Endodermal cell (in vitro differentiated cells): ENCODE measurements at regions not wholly inside any gene's neighbourhood (a gene's known extent, or its start where the extent isn't known, plus 50 kb on each side); places are given as distances from the start of the nearest gene placed in this dataset.

Source experiments
- DNase-seq: peaks from one replicate; pipeline ENCODE4 v3.0.0-alpha.2; 2017
- H3K27ac ChIP-seq: 2 replicates; pipeline ENCODE4 v1.5.1; 2013; ENCODE audit warnings: mild to moderate bottlenecking, low read depth, low read length, moderate library complexity
- H3K27me3 ChIP-seq: 2 replicates; pipeline ENCODE4 v1.6.1; 2013; ENCODE audit warnings: mild to moderate bottlenecking, low read length, moderate library complexity; ENCODE audit not compliant: insufficient read depth, control insufficient read depth, poor library complexity, severe bottlenecking
- H3K36me3 ChIP-seq: 2 replicates; pipeline ENCODE4 v1.7.0; 2013; ENCODE audit warnings: mild to moderate bottlenecking, low read length, moderate library complexity; ENCODE audit not compliant: control insufficient read depth, insufficient read depth
- H3K4me1 ChIP-seq: one replicate; pipeline ENCODE4 v1.7.0; 2013; ENCODE audit warnings: low read length; ENCODE audit not compliant: control insufficient read depth, insufficient read depth
- H3K4me3 ChIP-seq: 2 replicates; pipeline ENCODE4 v1.5.1; 2013; ENCODE audit warnings: mild to moderate bottlenecking, low read length, moderate library complexity
- H3K9ac ChIP-seq: 2 replicates; pipeline ENCODE4 v1.6.1; 2013; ENCODE audit warnings: mild to moderate bottlenecking, low read length, moderate library complexity; ENCODE audit not compliant: poor library complexity, severe bottlenecking; ENCODE audit errors: extremely low read depth
- H3K9me3 ChIP-seq: 2 replicates; pipeline ENCODE4 v1.6.1; 2013; ENCODE audit warnings: mild to moderate bottlenecking, low read length, moderate library complexity; ENCODE audit not compliant: control insufficient read depth
- H3K27ac Mint-ChIP-seq: 2 replicates; pipeline ENCODE4 v1.8.0; 2020; ENCODE audit warnings: mixed read lengths
- H3K27me3 Mint-ChIP-seq: 2 replicates; pipeline ENCODE4 v1.8.0; 2021; ENCODE audit warnings: mild to moderate bottlenecking, mixed read lengths; ENCODE audit not compliant: insufficient read depth
- H3K36me3 Mint-ChIP-seq: 2 replicates; pipeline ENCODE4 v1.8.0; 2020; ENCODE audit warnings: low read depth, mixed read lengths
- H3K4me1 Mint-ChIP-seq: 2 replicates; pipeline ENCODE4 v1.8.0; 2020; ENCODE audit warnings: mixed read lengths
- H3K4me3 Mint-ChIP-seq: 2 replicates; pipeline ENCODE4 v1.8.0; 2020; ENCODE audit warnings: mild to moderate bottlenecking, moderate library complexity, mixed read lengths
- H3K9me3 Mint-ChIP-seq: 2 replicates; pipeline ENCODE4 v1.8.0; 2020; ENCODE audit warnings: mild to moderate bottlenecking, mixed read lengths
- CTCF ChIP-seq: fragments of 200-600 bp; sonication (generic); conservative IDR thresholded peaks from 2 replicates; pipeline ENCODE4 v1.5.0; 2021; ENCODE audit warnings: antibody characterized with exemption, mild to moderate bottlenecking
- WGBS, 2 experiments: methylation state at CpG; one replicate each; pipeline versions ENCODE4 v1.1.5 to v1.1.7; 2013; ENCODE audit warnings: missing lambda C conversion rate in 2 of 2, mixed read lengths in 1 of 2; ENCODE audit not compliant: insufficient coverage in 1 of 2, insufficient read length in 1 of 2; 5-methylcytosine and 5-hydroxymethylcytosine counted together

GRCh38 chr4:8746523-8747466 is 124.8 kb downstream of the HMX1 start:
- Histone ChIP-seq H3K27ac (no peak overlapping the region), H3K36me3 (no peaks in the 10 kb centered on the region), H3K4me3 (no peak overlapping the region), H3K9ac (no peak overlapping the region), H3K9me3 (no peaks in the 10 kb centered on the region), H3K4me1 (no peaks in the 10 kb centered on the region), H3K27me3 (no peaks in the 10 kb centered on the region)
- TF ChIP-seq CTCF = no peak
- WGBS, 2 experiments = 93 to 94% methylated on average over 23 of the region's 23 CpGs
- peak; percentile 26 for DNase-seq
- Mint-ChIP-seq H3K4me1 (peaks cover 15% of the 10 kb centered on the region), H3K27me3 (peaks cover 4% of the 10 kb centered on the region), H3K4me3 (no peak overlapping the region), H3K36me3 (no peaks in the 10 kb centered on the region), H3K27ac (no peak overlapping the region), H3K9me3 (peaks cover 5% of the 10 kb centered on the region)

GRCh38 chr4:8745826-8746225 is 125.8 kb downstream of the HMX1 start:
- peak; percentile 42 for DNase-seq
- 76 to 85% methylated on average over 10 to 14 of the region's 14 CpGs for WGBS, 2 experiments
- H3K27ac Mint-ChIP-seq = no peak overlapping the region
- H3K4me1 Mint-ChIP-seq = peaks cover 15% of the 10 kb centered on the region
- no peak for TF ChIP-seq CTCF
- Histone ChIP-seq H3K4me3 (no peak overlapping the region), H3K27me3 (no peaks in the 10 kb centered on the region), H3K4me1 (no peaks in the 10 kb centered on the region), H3K9ac (no peak overlapping the region), H3K9me3 (no peaks in the 10 kb centered on the region), H3K27ac (no peak overlapping the region), H3K36me3 (no peaks in the 10 kb centered on the region)
- H3K36me3 Mint-ChIP-seq = no peaks in the 10 kb centered on the region
- H3K27me3 Mint-ChIP-seq = peaks cover 2% of the 10 kb centered on the region
- peaks cover 5% of the 10 kb centered on the region for H3K9me3 Mint-ChIP-seq
- no peak overlapping the region for H3K4me3 Mint-ChIP-seq

DNA sequence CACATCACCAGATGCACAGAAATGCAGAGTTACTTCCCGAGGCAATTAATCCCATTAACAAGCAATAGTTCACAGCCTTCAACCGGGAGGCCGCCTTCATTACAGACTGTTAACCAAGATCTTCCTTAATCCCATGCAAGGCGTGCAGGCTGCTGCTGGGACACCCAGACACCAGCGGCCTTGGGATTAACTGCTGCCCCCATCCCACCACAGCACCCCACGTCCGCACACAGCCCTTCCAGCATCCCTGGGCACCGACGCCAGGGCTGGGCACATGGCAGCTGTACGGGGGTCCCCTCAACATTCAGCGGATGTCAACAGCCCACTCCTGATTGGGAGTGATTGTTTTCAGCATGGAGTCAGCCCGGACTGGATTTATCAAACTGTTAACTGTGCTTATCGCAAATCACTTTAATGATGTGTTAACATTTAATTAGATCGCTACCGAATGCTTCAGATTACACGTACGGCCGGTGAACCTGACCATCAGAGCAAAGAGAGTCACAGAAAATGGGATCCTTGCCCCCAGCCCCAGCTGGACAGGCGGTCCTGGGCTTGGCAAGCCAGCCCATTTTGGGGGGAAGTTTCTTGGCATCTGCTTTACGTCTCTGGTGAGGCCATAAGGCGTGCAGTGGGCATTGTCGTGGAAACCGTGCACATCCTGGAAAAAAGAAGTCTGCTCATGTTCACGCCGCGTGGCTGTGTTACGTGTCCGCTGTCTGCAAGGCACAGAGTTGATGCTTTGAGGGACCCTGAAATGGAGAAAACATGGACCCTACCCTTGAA is 126.4 kb downstream of the HMX1 start:
- Histone ChIP-seq H3K27ac (no peak overlapping the region), H3K4me3 (no peak overlapping the region), H3K9ac (no peak overlapping the region), H3K4me1 (no peaks in the 10 kb centered on the region), H3K27me3 (no peaks in the 10 kb centered on the region), H3K9me3 (no peaks in the 10 kb centered on the region), H3K36me3 (no peaks in the 10 kb centered on the region)
- Mint-ChIP-seq H3K9me3 (peaks cover 5% of the 10 kb centered on the region), H3K27ac (no peak overlapping the region), H3K27me3 (peaks cover 2% of the 10 kb centered on the region), H3K36me3 (no peaks in the 10 kb centered on the region), H3K4me1 (peaks cover 15% of the 10 kb centered on the region), H3K4me3 (no peak overlapping the region)
- peak; percentile 35 for DNase-seq
- 92% methylated on average over 24 to 28 of the region's 28 CpGs for WGBS, 2 experiments
- no peak for TF ChIP-seq CTCF
